A673 (cell line): ENCODE measurements at regions not wholly inside any gene's neighbourhood (a gene's known extent, or its start where the extent isn't known, plus 50 kb on each side); places are given as distances from the start of the nearest gene placed in this dataset.

ENCODE experiments used
- BruUV-seq: library from RNA; stranded (reverse); fragments of 400-500 nt; replicated peaks from 2 replicates; lab custom pipeline; 2021; lab: Mats Ljungman, UMichigan
- CTCF ChIA-PET: fragments of 300-600 bp; sonication (Branson Sonifier 250); formaldehyde crosslinking; loops from one replicate; lab custom pipeline; 2022; ENCODE audit warnings: antibody characterized with exemption; lab: Charles Lee
- POLR2A ChIA-PET: fragments of 300-600 bp; sonication (Branson Sonifier 250); formaldehyde crosslinking; loops from one replicate; lab custom pipeline; 2022; ENCODE audit warnings: antibody characterized with exemption; ENCODE audit not compliant: low non-redundant PET; lab: Charles Lee
- DNase-seq: peaks from one replicate; pipeline ENCODE4 v3.0.0-alpha.2; 2015; ENCODE audit warnings: low spot score
- H3K27ac ChIP-seq: fragments of 200-600 bp; sonication (generic); 2 replicates; pipeline ENCODE4 v1.5.1; 2016; ENCODE audit warnings: mixed run types, low read depth, mild to moderate bottlenecking, mixed read lengths, antibody characterized with exemption, low read length; ENCODE audit not compliant: poor library complexity, severe bottlenecking
- H3K27me3 ChIP-seq: fragments of 200-600 bp; sonication (generic); replicated peaks from 2 replicates; pipeline ENCODE4 v1.6.1; 2017; ENCODE audit warnings: mixed run types, low read depth, mild to moderate bottlenecking, mixed read lengths, antibody characterized with exemption, low read length; ENCODE audit not compliant: insufficient read depth, poor library complexity
- H3K36me3 ChIP-seq: fragments of 200-600 bp; sonication (generic); 2 replicates; pipeline ENCODE4 v1.6.1; 2016; ENCODE audit warnings: mixed run types, mild to moderate bottlenecking, mixed read lengths, antibody characterized with exemption, low read length; ENCODE audit not compliant: insufficient read depth, poor library complexity, severe bottlenecking
- H3K4me1 ChIP-seq: fragments of 200-600 bp; sonication (generic); 2 replicates; pipeline ENCODE4 v1.6.1; 2017; ENCODE audit warnings: mixed run types, mild to moderate bottlenecking, mixed read lengths, antibody characterized with exemption, low read length; ENCODE audit not compliant: insufficient read depth, poor library complexity, severe bottlenecking
- H3K4me3 ChIP-seq: fragments of 200-600 bp; sonication (generic); 2 replicates; pipeline ENCODE4 v1.5.1; 2016; ENCODE audit warnings: low read depth, mixed run types, mild to moderate bottlenecking, mixed read lengths, low read length; ENCODE audit not compliant: poor library complexity, severe bottlenecking
- H3K9me3 ChIP-seq: fragments of 200-600 bp; sonication (generic); 2 replicates; pipeline ENCODE4 v1.6.1; 2016; ENCODE audit warnings: mixed run types, low read depth, mild to moderate bottlenecking, mixed read lengths, antibody characterized with exemption, low read length; ENCODE audit not compliant: poor library complexity, severe bottlenecking
- CTCF ChIP-seq: fragments of 300-800, 200-600 bp; sonication (generic); conservative IDR thresholded peaks from 2 replicates; pipeline ENCODE4 v1.5.1; 2017; ENCODE audit warnings: low read depth, mild to moderate bottlenecking, antibody characterized with exemption, low read length, moderate library complexity, mixed read lengths
- EZH2 ChIP-seq: fragments of 200-600 bp; sonication (generic); IDR thresholded peaks from 2 replicates; pipeline ENCODE4 v1.6.1; 2017; ENCODE audit warnings: borderline replicate concordance, low read depth, mild to moderate bottlenecking, mixed read lengths, antibody characterized with exemption, low read length; ENCODE audit not compliant: poor library complexity, severe bottlenecking
- intact Hi-C: fragments of 100-400 bp; cut with micrococcal nuclease; formaldehyde crosslinking; loops from one replicate; pipeline ENCODE4 v1.10.0; 2022; ENCODE audit not compliant: unreplicated experiment

DNA sequence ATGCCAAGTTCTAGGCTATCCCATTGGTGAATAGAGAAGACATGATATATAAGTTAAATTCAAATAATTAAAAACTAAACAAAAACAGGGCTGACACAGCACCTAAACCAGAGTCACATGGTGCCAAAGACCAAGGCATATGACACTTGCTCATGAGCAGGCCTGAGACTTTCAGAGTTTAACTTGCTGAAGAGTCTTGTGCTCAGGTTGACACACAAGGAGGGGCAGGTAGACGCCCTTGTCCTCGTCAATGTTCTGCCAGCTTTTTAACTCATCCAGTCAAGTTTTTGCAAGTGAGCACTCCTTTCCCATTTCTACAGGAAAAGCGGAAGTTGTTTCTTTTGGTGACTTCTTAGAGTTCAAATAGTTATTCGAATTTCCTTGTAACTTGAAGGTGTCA lies 289.7 kb downstream of the CYRIA start:
- Histone ChIP-seq H3K27me3 (peaks cover 2% of the 10 kb centered on the region), H3K36me3 (no peaks in the 10 kb centered on the region), H3K4me1 (no peaks in the 10 kb centered on the region), H3K4me3 (no peak overlapping the region), H3K9me3 (no peaks in the 10 kb centered on the region), H3K27ac (no peak overlapping the region)
- ChIA-PET POLR2A (no interaction called here), CTCF (no interaction called here)
- TF ChIP-seq CTCF (no peak), EZH2 (no peak)
- DNase-seq = no peak
- no TSS peak for BruUV-seq
- intact Hi-C loops = no loop called here

DNA sequence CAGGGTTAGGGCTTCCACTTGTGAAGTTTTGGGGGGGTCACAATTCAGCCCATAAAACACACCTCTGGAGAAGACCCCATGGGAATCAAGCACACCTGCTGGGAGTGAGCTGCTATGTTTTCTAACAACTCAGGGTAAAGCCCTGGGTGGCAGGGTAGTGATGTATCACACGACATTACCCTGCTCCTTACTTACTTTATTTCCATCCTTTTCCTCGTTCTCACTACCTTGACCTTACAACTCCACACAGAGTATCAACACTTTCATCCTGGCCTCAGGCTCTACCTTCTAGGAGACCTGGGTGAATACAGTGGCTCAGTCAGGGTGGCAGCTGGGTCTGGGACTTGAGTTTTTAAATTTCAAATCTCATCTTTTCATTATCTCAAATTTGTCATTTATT lies 290.3 kb downstream of the CYRIA start:
- CTCF ChIA-PET = no interaction called here
- no peak overlapping the region for H3K27ac ChIP-seq
- H3K36me3 ChIP-seq = no peaks in the 10 kb centered on the region
- H3K9me3 ChIP-seq = no peaks in the 10 kb centered on the region
- H3K27me3 ChIP-seq = peaks cover 4% of the 10 kb centered on the region
- H3K4me3 ChIP-seq = no peak overlapping the region
- H3K4me1 ChIP-seq = no peaks in the 10 kb centered on the region
- TF ChIP-seq CTCF (no peak), EZH2 (no peak)
- BruUV-seq = no TSS peak
- POLR2A ChIA-PET = no interaction called here
- no peak for DNase-seq
- intact Hi-C loops = no loop called here

- no peak for DNase-seq
- POLR2A ChIA-PET = no interaction called here
- no peaks in the 10 kb centered on the region for H3K9me3 ChIP-seq
- H3K4me1 ChIP-seq = no peaks in the 10 kb centered on the region
- H3K4me3 ChIP-seq = no peak overlapping the region
- H3K36me3 ChIP-seq = no peaks in the 10 kb centered on the region
- peaks cover 4% of the 10 kb centered on the region for H3K27me3 ChIP-seq
- BruUV-seq = no TSS peak
- intact Hi-C loops = no loop called here
- H3K27ac ChIP-seq = no peak overlapping the region
- CTCF ChIA-PET = no interaction called here
- no peak for TF ChIP-seq EZH2
- TF ChIP-seq CTCF = no peak
These were observed 291.0 kb downstream of the CYRIA start for GRCh38 chr2:16374671-16375070.
